ENCODE measurements at regions not wholly inside any gene's neighbourhood (a gene's known extent, or its start where the extent isn't known, plus 50 kb on each side); places are given as distances from the start of the nearest gene placed in this dataset.

DNA sequence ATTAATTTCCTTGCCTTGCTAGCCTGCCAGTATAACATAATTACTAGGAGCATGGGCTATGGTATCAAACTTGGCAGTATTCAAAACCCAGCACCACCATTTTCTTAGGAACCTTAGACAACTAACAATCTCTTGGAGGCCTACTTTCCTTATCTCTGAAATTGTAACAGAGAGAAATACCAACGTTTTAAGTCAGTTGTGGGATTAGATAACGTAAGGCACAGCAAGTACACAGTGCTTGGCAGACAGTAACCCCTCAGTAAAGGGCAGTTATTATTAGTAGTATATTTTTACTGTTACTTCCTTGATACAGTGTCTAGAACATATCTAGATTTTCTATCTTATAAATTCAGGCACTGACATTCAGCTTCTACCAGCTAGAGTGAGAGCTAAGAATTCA, 309.6 kb downstream of the ACTL7B start:
- Histone ChIP-seq H3K79me2 (ENCODE audit: insufficient read depth, low read length) (no peaks in the 10 kb centered on the region), H2BK120ac (ENCODE audit: low read depth, low read length, poor library complexity, severe bottlenecking) (no peak overlapping the region), H3K9ac (ENCODE audit: extremely low read depth, insufficient read length, low read length) (no peak overlapping the region), H2AK5ac (ENCODE audit: insufficient read length, low read length) (no peak overlapping the region), H3K79me1 (ENCODE audit: insufficient read depth, low read depth, low read length, poor library complexity, severe bottlenecking) (no peaks in the 10 kb centered on the region), H2BK15ac (ENCODE audit: low read depth, low read length) (no peak overlapping the region), H2BK5ac (ENCODE audit: insufficient read length, low read length) (no peak overlapping the region), H3K27ac (ENCODE audit: insufficient read length, low read depth, low read length) (no peak overlapping the region), H4K20me1 (ENCODE audit: control insufficient read depth, insufficient read depth, insufficient read length) (no peaks in the 10 kb centered on the region), H3K18ac (ENCODE audit: insufficient read length, low read depth, low read length) (no peak overlapping the region), H4K91ac (ENCODE audit: insufficient read length, low read depth, low read length) (no peak overlapping the region), H2BK20ac (ENCODE audit: low read depth, low read length, poor library complexity, severe bottlenecking) (no peak overlapping the region), H3K9me3 (ENCODE audit: control insufficient read depth, low read depth, low read length) (no peaks in the 10 kb centered on the region), H4K5ac (ENCODE audit: insufficient read length, low read depth, low read length) (no peak overlapping the region), H3K23ac (ENCODE audit: insufficient read length, low read depth, low read length) (no peak overlapping the region), H2BK12ac (ENCODE audit: insufficient read length, low read depth, low read length) (no peak overlapping the region), H2AFZ (ENCODE audit: low read length) (no peak overlapping the region), H3K23me2 (ENCODE audit: insufficient read length, low read depth, low read length, poor library complexity, severe bottlenecking) (no peaks in the 10 kb centered on the region), H3K14ac (ENCODE audit: insufficient read depth, low read length) (no peak overlapping the region), H3K4ac (ENCODE audit: low read depth, low read length) (no peak overlapping the region), H3K4me2 (ENCODE audit: insufficient read depth, insufficient read length, low read length) (no peak overlapping the region), H4K8ac (replicated peaks; ENCODE audit: insufficient read length, low read depth, low read length) (no peak overlapping the region), H3K27me3 (ENCODE audit: insufficient read depth, low read length) (no peaks in the 10 kb centered on the region), H3T11ph (ENCODE audit: low read length) (no peak overlapping the region), H3K4me1 (ENCODE audit: insufficient read depth, low read length) (no peaks in the 10 kb centered on the region), H3K56ac (ENCODE audit: insufficient read length, low read depth, low read length) (no peak overlapping the region)
- DNase-seq = no peak
- Mint-ChIP-seq H3K4me3 (no peak overlapping the region), H3K27me3 (ENCODE audit: low read depth) (peaks cover 1% of the 10 kb centered on the region), H3K4me1 (peaks cover 17 to 35% of the 10 kb centered on the region in 2 experiments), H3K9me3 (no peaks in the 10 kb centered on the region), H3K27ac (no peak overlapping the region), H3K36me3 (ENCODE audit: insufficient read depth in 1 of 3, low read depth in 3 of 3) (no peaks in the 10 kb centered on the region)
- no CpG with 5 or more reads among the region's 2 CpGs for WGBS (ENCODE audit: extremely low coverage, insufficient read length, low lambda C conversion rate)
- TF ChIP-seq, protein P1, sequence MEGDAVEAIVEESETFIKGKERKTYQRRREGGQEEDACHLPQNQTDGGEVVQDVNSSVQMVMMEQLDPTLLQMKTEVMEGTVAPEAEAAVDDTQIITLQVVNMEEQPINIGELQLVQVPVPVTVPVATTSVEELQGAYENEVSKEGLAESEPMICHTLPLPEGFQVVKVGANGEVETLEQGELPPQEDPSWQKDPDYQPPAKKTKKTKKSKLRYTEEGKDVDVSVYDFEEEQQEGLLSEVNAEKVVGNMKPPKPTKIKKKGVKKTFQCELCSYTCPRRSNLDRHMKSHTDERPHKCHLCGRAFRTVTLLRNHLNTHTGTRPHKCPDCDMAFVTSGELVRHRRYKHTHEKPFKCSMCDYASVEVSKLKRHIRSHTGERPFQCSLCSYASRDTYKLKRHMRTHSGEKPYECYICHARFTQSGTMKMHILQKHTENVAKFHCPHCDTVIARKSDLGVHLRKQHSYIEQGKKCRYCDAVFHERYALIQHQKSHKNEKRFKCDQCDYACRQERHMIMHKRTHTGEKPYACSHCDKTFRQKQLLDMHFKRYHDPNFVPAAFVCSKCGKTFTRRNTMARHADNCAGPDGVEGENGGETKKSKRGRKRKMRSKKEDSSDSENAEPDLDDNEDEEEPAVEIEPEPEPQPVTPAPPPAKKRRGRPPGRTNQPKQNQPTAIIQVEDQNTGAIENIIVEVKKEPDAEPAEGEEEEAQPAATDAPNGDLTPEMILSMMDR (conservative IDR thresholded peaks at IDR 0.05) = no peak
